Liver (tissue), 3 donors: ENCODE measurements at regions not wholly inside any gene's neighbourhood (a gene's known extent, or its start where the extent isn't known, plus 50 kb on each side); places are given as distances from the start of the nearest gene placed in this dataset.

ENCODE experiments used
- ATF3 ChIP-seq: IDR thresholded peaks from 2 replicates; pipeline ENCODE4 v1.6.1; 2016; ENCODE audit warnings: antibody characterized with exemption
- CTCF ChIP-seq: fragments of 150-350 bp; IDR thresholded peaks from 2 replicates; pipeline ENCODE4 v1.5.1; 2017; ENCODE audit warnings: improper control_type of control experiment, low read depth, low read length; ENCODE audit not compliant: missing input control
- EGR1 ChIP-seq, 2 donors: IDR thresholded peaks; 2 replicates each; pipeline ENCODE4 v1.6.1; 2016 to 2018; ENCODE audit warnings: antibody characterized with exemption in 2 of 2, low read depth in 2 of 2
- FOXA1 ChIP-seq: IDR thresholded peaks from 2 replicates; pipeline ENCODE4 v1.6.1; 2016; ENCODE audit warnings: antibody characterized with exemption
- GABPA ChIP-seq, 2 donors: IDR thresholded peaks in 1 of 2; conservative IDR thresholded peaks in 1 of 2; 2 replicates each; pipeline ENCODE4 v1.6.1; 2016; ENCODE audit warnings: antibody characterized with exemption in 2 of 2, mild to moderate bottlenecking in 1 of 2, moderate library complexity in 1 of 2
- JUND ChIP-seq, 2 donors: IDR thresholded peaks; 2 replicates each; pipeline ENCODE4 v1.6.1; 2016; ENCODE audit warnings: antibody characterized with exemption in 2 of 2
- MAX ChIP-seq: IDR thresholded peaks from 2 replicates; pipeline ENCODE4 v1.6.1; 2016; ENCODE audit warnings: antibody characterized with exemption
- NR2F2 ChIP-seq: IDR thresholded peaks from 2 replicates; pipeline ENCODE4 v1.6.1; 2016; ENCODE audit warnings: antibody characterized with exemption
- RAD21 ChIP-seq, 2 donors: IDR thresholded peaks; 2 replicates each; pipeline ENCODE4 v1.6.1; 2016; ENCODE audit warnings: antibody characterized with exemption in 2 of 2, mild to moderate bottlenecking in 2 of 2
- TAF1 ChIP-seq: conservative IDR thresholded peaks from 2 replicates; pipeline ENCODE4 v1.6.1; 2016; ENCODE audit warnings: antibody characterized with exemption, mild to moderate bottlenecking
- donor health status: healthy.
- donor health status: healthy.

GRCh38 chr5:100299261-100299660 is 235.9 kb upstream of the FAM174A start:
- TF ChIP-seq MAX (no peak), CTCF (no peak), JUND (IDR thresholded peaks at IDR 0.05) (no peak), RAD21 (IDR thresholded peaks at IDR 0.05) (no peak), NR2F2 (no peak), EGR1 (IDR thresholded peaks at IDR 0.05; ENCODE audit: low read depth in 2 of 2) (no peak), ATF3 (no peak), GABPA (IDR thresholded peaks at IDR 0.05 in 1 of 2, conservative IDR thresholded peaks at IDR 0.05 in 1 of 2) (no peak), TAF1 (no peak), FOXA1 (no peak)
